Mucosa of descending colon (tissue), 3 donors: ENCODE measurements at regions not wholly inside any gene's neighbourhood (a gene's known extent, or its start where the extent isn't known, plus 50 kb on each side); places are given as distances from the start of the nearest gene placed in this dataset.

Source experiments
- ATAC-seq: fragments of 200-7000 bp; cut with Tn5 transposase; one replicate; pipeline ENCODE4 v1.9.1; 2020; ENCODE audit warnings: mild to moderate bottlenecking, moderate library complexity
- DNase-seq, 3 donors: peaks; one replicate each; pipeline ENCODE4 v3.0.0-alpha.2; 2020
- H3K36me3 ChIP-seq: fragments of 200-600 bp; one replicate; pipeline ENCODE4 v1.8.0; 2021; ENCODE audit warnings: low read depth, mild to moderate bottlenecking
- H3K4me1 ChIP-seq: fragments of 200-600 bp; one replicate; pipeline ENCODE4 v1.8.0; 2021; ENCODE audit warnings: low read depth, mild to moderate bottlenecking
- H3K4me3 ChIP-seq: fragments of 200-600 bp; one replicate; pipeline ENCODE4 v1.8.0; 2021; ENCODE audit warnings: mild to moderate bottlenecking
- H3K9me3 ChIP-seq: fragments of 200-600 bp; one replicate; pipeline ENCODE4 v1.8.0; 2021; ENCODE audit warnings: mild to moderate bottlenecking
- intact Hi-C, 2 donors: fragments of 100-400 bp; cut with DNase I in 1 of 2; cut with micrococcal nuclease in 1 of 2; formaldehyde crosslinking; loops; one replicate each; pipeline versions ENCODE4 v1.11.0 to v1.11.1; 2022; cut with DNase I, micrococcal nuclease
- TF ChIP-seq, protein P1 (sequence below): fragments of 200-600 bp; IDR thresholded peaks from one replicate; pipeline ENCODE4 v1.8.0; 2022; ENCODE audit warnings: antibody characterized with exemption, mild to moderate bottlenecking
- donor health status: DM: no; HTN: no; CAD: no; lungs with moderate emphysema.
- donor health status: DM: no; HTN: no; CAD: no.
- donor health status: DM: no; HTN: yes; CAD: no.

DNA sequence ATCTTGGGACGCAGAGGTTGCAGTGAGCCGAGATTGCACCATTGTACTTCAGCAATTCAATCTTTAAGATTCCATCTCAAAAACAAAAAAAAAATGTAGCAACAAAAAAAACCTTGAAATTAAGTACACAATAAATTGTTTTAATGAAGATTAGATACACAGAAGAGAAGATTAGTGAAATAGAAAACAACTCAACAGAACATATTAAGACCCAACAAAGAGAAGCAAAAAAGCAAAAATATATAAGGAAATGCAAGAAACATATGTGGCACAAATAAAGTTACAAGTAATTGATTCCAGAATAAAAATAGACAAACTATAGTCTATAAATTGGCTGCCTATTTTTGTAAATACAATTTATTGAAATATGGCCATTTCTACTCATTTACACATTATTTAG, 445.2 kb downstream of the EPM2A start:
- ATAC-seq: no peak
- H3K4me1 ChIP-seq: no peaks in the 10 kb centered on the region
- H3K36me3 ChIP-seq: no peaks in the 10 kb centered on the region
- TF ChIP-seq, protein P1, sequence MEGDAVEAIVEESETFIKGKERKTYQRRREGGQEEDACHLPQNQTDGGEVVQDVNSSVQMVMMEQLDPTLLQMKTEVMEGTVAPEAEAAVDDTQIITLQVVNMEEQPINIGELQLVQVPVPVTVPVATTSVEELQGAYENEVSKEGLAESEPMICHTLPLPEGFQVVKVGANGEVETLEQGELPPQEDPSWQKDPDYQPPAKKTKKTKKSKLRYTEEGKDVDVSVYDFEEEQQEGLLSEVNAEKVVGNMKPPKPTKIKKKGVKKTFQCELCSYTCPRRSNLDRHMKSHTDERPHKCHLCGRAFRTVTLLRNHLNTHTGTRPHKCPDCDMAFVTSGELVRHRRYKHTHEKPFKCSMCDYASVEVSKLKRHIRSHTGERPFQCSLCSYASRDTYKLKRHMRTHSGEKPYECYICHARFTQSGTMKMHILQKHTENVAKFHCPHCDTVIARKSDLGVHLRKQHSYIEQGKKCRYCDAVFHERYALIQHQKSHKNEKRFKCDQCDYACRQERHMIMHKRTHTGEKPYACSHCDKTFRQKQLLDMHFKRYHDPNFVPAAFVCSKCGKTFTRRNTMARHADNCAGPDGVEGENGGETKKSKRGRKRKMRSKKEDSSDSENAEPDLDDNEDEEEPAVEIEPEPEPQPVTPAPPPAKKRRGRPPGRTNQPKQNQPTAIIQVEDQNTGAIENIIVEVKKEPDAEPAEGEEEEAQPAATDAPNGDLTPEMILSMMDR: no peak
- no peaks in the 10 kb centered on the region for H3K9me3 ChIP-seq
- no peak overlapping the region for H3K4me3 ChIP-seq
- intact Hi-C loops: no loop called here
- no peak for DNase-seq

DNA sequence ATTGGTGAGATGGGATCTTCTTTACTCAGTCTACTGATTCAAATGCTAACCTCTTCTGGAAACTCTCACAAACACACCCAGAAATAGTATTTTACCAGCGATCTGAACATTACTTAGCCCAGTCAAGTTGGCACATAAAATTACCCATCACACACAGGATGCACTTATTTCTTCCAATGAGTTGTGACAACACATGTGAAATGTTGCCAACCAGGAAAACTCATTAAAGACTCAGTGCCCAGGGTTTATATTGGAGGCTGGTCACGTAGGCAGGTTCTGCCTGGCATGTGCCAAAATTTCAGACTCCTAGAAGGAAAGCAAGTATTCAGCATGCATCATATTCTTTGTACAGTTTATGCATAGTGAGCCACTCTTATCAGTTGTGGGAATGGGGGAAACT, 443.3 kb downstream of the EPM2A start:
- intact Hi-C loops: no loop called here
- ATAC-seq: no peak
- DNase-seq: no peak
- H3K36me3 ChIP-seq: no peaks in the 10 kb centered on the region
- H3K9me3 ChIP-seq: no peaks in the 10 kb centered on the region
- TF ChIP-seq, protein P1: no peak
- H3K4me1 ChIP-seq: no peaks in the 10 kb centered on the region
- no peak overlapping the region for H3K4me3 ChIP-seq

DNA sequence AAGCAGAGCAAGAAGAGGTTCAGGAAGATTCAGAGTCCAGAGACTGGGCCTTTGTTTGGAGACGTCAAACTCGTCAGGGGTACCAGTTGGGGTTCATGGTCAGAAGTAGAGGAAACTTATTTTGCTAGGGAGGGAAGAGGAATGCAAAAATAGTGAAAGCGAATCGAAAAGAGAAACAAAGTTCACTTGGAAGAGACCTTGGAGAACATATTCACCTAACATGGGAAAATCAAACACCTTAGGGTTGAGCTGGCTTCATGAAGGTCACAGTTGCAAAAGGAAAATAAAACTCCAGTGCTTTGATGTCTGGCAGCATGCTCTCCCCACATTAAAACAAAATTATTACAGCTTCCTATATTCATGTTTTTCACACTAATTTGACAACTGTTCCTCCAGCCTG, 440.4 kb downstream of the EPM2A start:
- Histone ChIP-seq H3K4me3 (no peak overlapping the region), H3K36me3 (no peaks in the 10 kb centered on the region), H3K9me3 (no peaks in the 10 kb centered on the region), H3K4me1 (no peaks in the 10 kb centered on the region)
- intact Hi-C loops: no loop called here
- ATAC-seq: no peak
- DNase-seq: no peak
- TF ChIP-seq, protein P1: no peak

DNA sequence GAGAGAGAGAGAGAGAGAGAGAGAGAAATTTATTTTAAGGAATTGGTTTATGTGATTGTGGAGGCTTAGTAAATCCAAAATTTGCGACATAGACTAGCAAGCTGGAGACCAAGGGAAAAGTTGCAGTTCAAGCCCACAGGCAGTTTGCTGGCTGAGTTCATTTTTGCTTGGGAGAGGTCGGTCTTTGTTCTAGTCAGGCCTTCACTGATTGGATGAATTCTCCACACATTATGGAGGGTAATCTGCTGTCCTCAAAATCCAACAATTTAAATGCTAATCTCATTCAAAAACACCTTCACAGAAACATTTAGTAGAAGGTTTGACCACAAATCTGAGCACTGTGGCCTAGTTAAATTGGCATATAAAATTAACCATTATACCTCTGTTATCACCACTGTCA, 439.6 kb downstream of the EPM2A start:
- intact Hi-C loops: no loop called here
- no peak overlapping the region for H3K4me3 ChIP-seq
- no peaks in the 10 kb centered on the region for H3K9me3 ChIP-seq
- DNase-seq: no peak
- TF ChIP-seq, protein P1: no peak
- ATAC-seq: no peak
- H3K4me1 ChIP-seq: no peaks in the 10 kb centered on the region
- H3K36me3 ChIP-seq: no peaks in the 10 kb centered on the region

DNA sequence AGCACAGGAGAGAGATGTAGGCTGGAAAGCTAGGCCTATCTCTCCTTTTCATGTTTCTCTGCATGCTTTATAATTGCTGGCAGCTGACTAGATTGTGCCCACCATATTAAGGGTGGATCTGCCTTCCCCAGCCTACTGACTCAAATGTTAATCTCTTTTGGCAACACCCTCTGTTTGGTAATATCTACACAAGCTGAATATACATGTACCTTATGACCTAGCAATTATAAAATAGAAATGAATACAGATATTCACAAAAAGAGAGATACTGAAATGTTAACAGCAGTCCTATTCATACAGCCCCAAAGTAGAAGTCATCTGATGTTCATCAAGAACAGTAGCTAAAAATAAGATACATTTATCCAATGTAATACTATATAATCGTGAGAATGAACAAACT, 429.6 kb downstream of the EPM2A start:
- intact Hi-C loops: no loop called here
- H3K36me3 ChIP-seq: no peaks in the 10 kb centered on the region
- DNase-seq (no peak), ATAC-seq (no peak)
- no peaks in the 10 kb centered on the region for H3K9me3 ChIP-seq
- H3K4me1 ChIP-seq: no peaks in the 10 kb centered on the region
- TF ChIP-seq, protein P1: no peak
- H3K4me3 ChIP-seq: no peak overlapping the region

DNA sequence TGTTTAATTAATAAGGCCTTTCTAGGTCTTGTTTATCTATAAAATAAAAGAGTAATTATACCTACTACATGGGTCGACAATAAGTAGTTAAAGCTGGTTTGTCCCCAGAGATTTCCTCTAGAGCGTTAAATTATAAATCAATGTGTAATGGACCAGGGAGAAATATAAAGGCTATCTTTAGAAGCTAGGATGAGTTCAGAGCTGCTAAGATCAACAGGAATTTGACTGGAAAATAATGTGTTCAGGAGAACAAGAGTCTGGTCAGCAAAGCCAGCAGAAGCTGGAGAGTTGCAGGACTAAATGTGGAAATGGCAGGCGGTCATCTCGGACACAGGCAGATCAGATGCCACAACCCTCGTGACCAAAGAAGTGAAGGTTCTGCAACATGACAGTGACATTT, 428.8 kb downstream of the EPM2A start:
- intact Hi-C loops: no loop called here
- no peak overlapping the region for H3K4me3 ChIP-seq
- no peaks in the 10 kb centered on the region for H3K36me3 ChIP-seq
- H3K4me1 ChIP-seq: no peaks in the 10 kb centered on the region
- ATAC-seq (no peak), DNase-seq (no peak)
- TF ChIP-seq, protein P1: no peak
- no peaks in the 10 kb centered on the region for H3K9me3 ChIP-seq
